Liver (tissue), 3 donors: ENCODE measurements at regions not wholly inside any gene's neighbourhood (a gene's known extent, or its start where the extent isn't known, plus 50 kb on each side); places are given as distances from the start of the nearest gene placed in this dataset.

Experiments used
- GABPA ChIP-seq, 2 donors: IDR thresholded peaks in 1 of 2; conservative IDR thresholded peaks in 1 of 2; 2 replicates each; pipeline ENCODE4 v1.6.1; 2016; ENCODE audit warnings: antibody characterized with exemption in 2 of 2, mild to moderate bottlenecking in 1 of 2, moderate library complexity in 1 of 2
- JUND ChIP-seq, 2 donors: IDR thresholded peaks; 2 replicates each; pipeline ENCODE4 v1.6.1; 2016; ENCODE audit warnings: antibody characterized with exemption in 2 of 2
- RXRA ChIP-seq, 2 donors: IDR thresholded peaks; 2 replicates each; pipeline ENCODE4 v1.6.1; 2017 to 2018; ENCODE audit warnings: antibody characterized with exemption in 2 of 2, mild to moderate bottlenecking in 1 of 2
- SP1 ChIP-seq: IDR thresholded peaks from 2 replicates; pipeline ENCODE4 v1.6.1; 2018; ENCODE audit warnings: antibody characterized with exemption, mild to moderate bottlenecking
- TAF1 ChIP-seq: conservative IDR thresholded peaks from 2 replicates; pipeline ENCODE4 v1.6.1; 2016; ENCODE audit warnings: antibody characterized with exemption, mild to moderate bottlenecking
- YY1 ChIP-seq: IDR thresholded peaks from 2 replicates; pipeline ENCODE4 v1.6.1; 2016; ENCODE audit warnings: antibody characterized with exemption, mild to moderate bottlenecking
- TF ChIP-seq, protein P1 (sequence below): fragments of 150-350 bp; IDR thresholded peaks from 2 replicates; pipeline ENCODE4 v1.5.1; 2017; ENCODE audit warnings: improper control_type of control experiment, low read depth, low read length; ENCODE audit not compliant: missing input control
- TF ChIP-seq, protein P2 (sequence below): IDR thresholded peaks from 2 replicates; pipeline ENCODE4 v1.6.1; 2016; ENCODE audit warnings: antibody characterized with exemption, mild to moderate bottlenecking
- donor health status: healthy.
- donor health status: healthy.

DNA sequence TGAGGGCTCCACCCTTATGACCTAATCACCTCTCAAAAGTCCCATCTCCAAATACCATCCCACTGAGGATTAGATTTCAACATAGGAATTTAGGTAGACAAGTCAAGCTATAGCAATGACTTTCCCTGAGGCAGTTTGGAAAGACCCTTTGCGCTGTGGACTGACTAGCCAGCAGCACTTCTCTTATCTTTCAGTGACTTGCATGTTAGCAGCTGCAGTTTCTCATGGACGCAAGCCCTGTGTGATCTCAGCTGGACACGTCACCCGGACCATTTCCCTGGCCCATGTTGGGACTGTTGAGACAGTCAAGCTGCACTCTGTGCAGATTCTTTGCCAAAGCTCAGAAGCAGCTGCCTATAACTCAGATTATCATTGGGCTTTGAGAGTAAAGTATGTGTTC, 408.1 kb upstream of the USP24 start:
- TF ChIP-seq, protein P1, sequence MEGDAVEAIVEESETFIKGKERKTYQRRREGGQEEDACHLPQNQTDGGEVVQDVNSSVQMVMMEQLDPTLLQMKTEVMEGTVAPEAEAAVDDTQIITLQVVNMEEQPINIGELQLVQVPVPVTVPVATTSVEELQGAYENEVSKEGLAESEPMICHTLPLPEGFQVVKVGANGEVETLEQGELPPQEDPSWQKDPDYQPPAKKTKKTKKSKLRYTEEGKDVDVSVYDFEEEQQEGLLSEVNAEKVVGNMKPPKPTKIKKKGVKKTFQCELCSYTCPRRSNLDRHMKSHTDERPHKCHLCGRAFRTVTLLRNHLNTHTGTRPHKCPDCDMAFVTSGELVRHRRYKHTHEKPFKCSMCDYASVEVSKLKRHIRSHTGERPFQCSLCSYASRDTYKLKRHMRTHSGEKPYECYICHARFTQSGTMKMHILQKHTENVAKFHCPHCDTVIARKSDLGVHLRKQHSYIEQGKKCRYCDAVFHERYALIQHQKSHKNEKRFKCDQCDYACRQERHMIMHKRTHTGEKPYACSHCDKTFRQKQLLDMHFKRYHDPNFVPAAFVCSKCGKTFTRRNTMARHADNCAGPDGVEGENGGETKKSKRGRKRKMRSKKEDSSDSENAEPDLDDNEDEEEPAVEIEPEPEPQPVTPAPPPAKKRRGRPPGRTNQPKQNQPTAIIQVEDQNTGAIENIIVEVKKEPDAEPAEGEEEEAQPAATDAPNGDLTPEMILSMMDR: no peak
- no peak for TF ChIP-seq GABPA (IDR thresholded peaks at IDR 0.05 in 1 of 2, conservative IDR thresholded peaks at IDR 0.05 in 1 of 2)
- TF ChIP-seq SP1: no peak
- TF ChIP-seq, protein P2, sequence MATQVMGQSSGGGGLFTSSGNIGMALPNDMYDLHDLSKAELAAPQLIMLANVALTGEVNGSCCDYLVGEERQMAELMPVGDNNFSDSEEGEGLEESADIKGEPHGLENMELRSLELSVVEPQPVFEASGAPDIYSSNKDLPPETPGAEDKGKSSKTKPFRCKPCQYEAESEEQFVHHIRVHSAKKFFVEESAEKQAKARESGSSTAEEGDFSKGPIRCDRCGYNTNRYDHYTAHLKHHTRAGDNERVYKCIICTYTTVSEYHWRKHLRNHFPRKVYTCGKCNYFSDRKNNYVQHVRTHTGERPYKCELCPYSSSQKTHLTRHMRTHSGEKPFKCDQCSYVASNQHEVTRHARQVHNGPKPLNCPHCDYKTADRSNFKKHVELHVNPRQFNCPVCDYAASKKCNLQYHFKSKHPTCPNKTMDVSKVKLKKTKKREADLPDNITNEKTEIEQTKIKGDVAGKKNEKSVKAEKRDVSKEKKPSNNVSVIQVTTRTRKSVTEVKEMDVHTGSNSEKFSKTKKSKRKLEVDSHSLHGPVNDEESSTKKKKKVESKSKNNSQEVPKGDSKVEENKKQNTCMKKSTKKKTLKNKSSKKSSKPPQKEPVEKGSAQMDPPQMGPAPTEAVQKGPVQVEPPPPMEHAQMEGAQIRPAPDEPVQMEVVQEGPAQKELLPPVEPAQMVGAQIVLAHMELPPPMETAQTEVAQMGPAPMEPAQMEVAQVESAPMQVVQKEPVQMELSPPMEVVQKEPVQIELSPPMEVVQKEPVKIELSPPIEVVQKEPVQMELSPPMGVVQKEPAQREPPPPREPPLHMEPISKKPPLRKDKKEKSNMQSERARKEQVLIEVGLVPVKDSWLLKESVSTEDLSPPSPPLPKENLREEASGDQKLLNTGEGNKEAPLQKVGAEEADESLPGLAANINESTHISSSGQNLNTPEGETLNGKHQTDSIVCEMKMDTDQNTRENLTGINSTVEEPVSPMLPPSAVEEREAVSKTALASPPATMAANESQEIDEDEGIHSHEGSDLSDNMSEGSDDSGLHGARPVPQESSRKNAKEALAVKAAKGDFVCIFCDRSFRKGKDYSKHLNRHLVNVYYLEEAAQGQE: no peak
- no peak for TF ChIP-seq YY1
- TF ChIP-seq RXRA (IDR thresholded peaks at IDR 0.05): no peak
- no peak for TF ChIP-seq JUND (IDR thresholded peaks at IDR 0.05)
- no peak for TF ChIP-seq TAF1
